ENCODE measurements at regions not wholly inside any gene's neighbourhood (a gene's known extent, or its start where the extent isn't known, plus 50 kb on each side); places are given as distances from the start of the nearest gene placed in this dataset.

DNA sequence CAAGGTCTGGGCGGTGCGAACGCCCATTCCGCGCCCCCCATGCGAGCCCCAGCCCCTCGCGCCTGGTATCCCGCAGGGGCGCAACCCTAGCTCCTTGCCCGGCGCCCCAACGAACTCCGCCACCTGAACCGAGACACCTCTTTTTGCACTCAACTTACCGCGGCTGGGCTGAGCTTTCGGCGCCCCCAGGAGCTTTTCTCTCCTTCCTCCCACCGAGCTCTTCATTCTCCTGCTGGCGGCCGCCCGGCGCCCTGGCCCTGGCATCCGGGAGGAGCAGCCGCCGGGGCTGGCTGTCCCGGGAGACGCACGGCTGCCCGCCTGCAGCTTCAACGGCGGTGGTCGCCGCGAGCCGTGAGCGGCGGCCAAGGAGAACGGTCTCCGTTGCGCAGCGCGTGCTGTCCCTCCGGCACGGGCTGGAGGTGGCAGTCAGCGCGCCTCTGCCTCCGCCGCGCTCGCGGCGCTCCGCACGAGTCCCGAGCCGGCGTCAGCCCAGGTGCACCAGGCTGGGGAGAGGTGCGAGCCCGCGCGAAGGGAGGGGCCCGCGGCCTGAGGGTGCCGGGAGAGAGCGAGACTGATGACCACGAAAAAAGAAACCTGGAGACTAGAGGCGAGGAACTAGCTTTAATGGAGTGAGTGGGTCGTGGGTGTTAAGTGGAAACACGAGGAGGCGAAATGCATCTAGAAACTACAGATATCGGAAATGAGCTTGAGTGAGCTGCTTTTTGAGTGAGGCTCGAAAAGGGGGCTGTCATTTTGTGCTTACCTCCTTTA is 621.5 kb upstream of the ZNF385D start:
- TF ChIP-seq, protein P1, sequence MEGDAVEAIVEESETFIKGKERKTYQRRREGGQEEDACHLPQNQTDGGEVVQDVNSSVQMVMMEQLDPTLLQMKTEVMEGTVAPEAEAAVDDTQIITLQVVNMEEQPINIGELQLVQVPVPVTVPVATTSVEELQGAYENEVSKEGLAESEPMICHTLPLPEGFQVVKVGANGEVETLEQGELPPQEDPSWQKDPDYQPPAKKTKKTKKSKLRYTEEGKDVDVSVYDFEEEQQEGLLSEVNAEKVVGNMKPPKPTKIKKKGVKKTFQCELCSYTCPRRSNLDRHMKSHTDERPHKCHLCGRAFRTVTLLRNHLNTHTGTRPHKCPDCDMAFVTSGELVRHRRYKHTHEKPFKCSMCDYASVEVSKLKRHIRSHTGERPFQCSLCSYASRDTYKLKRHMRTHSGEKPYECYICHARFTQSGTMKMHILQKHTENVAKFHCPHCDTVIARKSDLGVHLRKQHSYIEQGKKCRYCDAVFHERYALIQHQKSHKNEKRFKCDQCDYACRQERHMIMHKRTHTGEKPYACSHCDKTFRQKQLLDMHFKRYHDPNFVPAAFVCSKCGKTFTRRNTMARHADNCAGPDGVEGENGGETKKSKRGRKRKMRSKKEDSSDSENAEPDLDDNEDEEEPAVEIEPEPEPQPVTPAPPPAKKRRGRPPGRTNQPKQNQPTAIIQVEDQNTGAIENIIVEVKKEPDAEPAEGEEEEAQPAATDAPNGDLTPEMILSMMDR (IDR thresholded peaks at IDR 0.05; ENCODE audit: extremely low read depth in 1 of 2, insufficient read depth in 1 of 2, low read depth in 1 of 2, low read length in 2 of 2) = no peak
- TF ChIP-seq POLR2A (IDR thresholded peaks at IDR 0.05; ENCODE audit: low read depth, low read length) (no peak), MYC (IDR thresholded peaks at IDR 0.05; ENCODE audit: low read depth, low read length) (no peak)

All from endothelial cell of umbilical vein (primary cell).